AG04449 (cell line): ENCODE measurements at regions not wholly inside any gene's neighbourhood (a gene's known extent, or its start where the extent isn't known, plus 50 kb on each side); places are given as distances from the start of the nearest gene placed in this dataset.

Experiments used
- CTCF ChIA-PET: fragments of 350-600 bp; formaldehyde crosslinking; extraction: SDS; loops from one replicate; lab custom pipeline; 2021; ENCODE audit warnings: antibody characterized with exemption; lab: Yijun Ruan, JAX
- POLR2A ChIA-PET: fragments of 400-600, 350-600 bp; formaldehyde crosslinking; extraction: SDS; loops from one replicate; lab custom pipeline; 2020; ENCODE audit warnings: antibody characterized with exemption, inconsistent platforms; lab: Yijun Ruan, JAX
- DNase-seq: peaks from one replicate; pipeline ENCODE4 v3.0.0-alpha.2; 2010; ENCODE audit warnings: low read depth, low spot score
- H3K4me3 ChIP-seq: 2 replicates; pipeline ENCODE4 v1.5.1; 2011; ENCODE audit warnings: low read depth, mild to moderate bottlenecking, control low read depth, low read length
- CTCF ChIP-seq: IDR thresholded peaks from one replicate; pipeline ENCODE4 v1.5.1; 2011; ENCODE audit warnings: mild to moderate bottlenecking, moderate library complexity, low read length, control low read depth, inconsistent platforms; ENCODE audit not compliant: insufficient read depth; ENCODE audit errors: missing control alignments

GRCh38 chr7:85924062-85924461 is 719.6 kb upstream of the GRM3 start:
- ChIA-PET POLR2A (no interaction called here), CTCF (no interaction called here)
- TF ChIP-seq CTCF: no peak
- no peak for DNase-seq
- no peak overlapping the region for H3K4me3 ChIP-seq

- ChIA-PET POLR2A (no interaction called here), CTCF (no interaction called here)
- no peak for DNase-seq
- no peak overlapping the region for H3K4me3 ChIP-seq
- no peak for TF ChIP-seq CTCF
These were observed 727.7 kb upstream of the GRM3 start for GRCh38 chr7:85916016-85916415.

- POLR2A ChIA-PET: no interaction called here
- H3K4me3 ChIP-seq: no peak overlapping the region
- CTCF ChIA-PET: no interaction called here
- DNase-seq: no peak
- no peak for TF ChIP-seq CTCF
These were observed 727.6 kb upstream of the SEMA3D start for GRCh38 chr7:85914437-85914836.

- DNase-seq: no peak
- ChIA-PET CTCF (no interaction called here), POLR2A (no interaction called here)
- H3K4me3 ChIP-seq: no peak overlapping the region
- TF ChIP-seq CTCF: no peak
These were observed 721.2 kb upstream of the SEMA3D start for GRCh38 chr7:85908051-85908450.

- CTCF ChIA-PET: no interaction called here
- POLR2A ChIA-PET: no interaction called here
- TF ChIP-seq CTCF: no peak
- no peak for DNase-seq
- no peak overlapping the region for H3K4me3 ChIP-seq
These were observed 711.1 kb upstream of the SEMA3D start for GRCh38 chr7:85897967-85898366.

GRCh38 chr7:85896531-85896930 is 709.7 kb upstream of the SEMA3D start:
- DNase-seq: no peak
- ChIA-PET POLR2A (no interaction called here), CTCF (no interaction called here)
- H3K4me3 ChIP-seq: no peak overlapping the region
- TF ChIP-seq CTCF: no peak
